ENCODE measurements at regions not wholly inside any gene's neighbourhood (a gene's known extent, or its start where the extent isn't known, plus 50 kb on each side); places are given as distances from the start of the nearest gene placed in this dataset.

GRCh38 chr2:147763861-147764260 lies 81.0 kb upstream of the ACVR2A start:
- Histone ChIP-seq H3K9me3 (ENCODE audit: control insufficient read depth in 5 of 5, low read length in 5 of 5) (no peaks in the 10 kb centered on the region), H3K27ac (ENCODE audit: low read depth, low read length) (no peak overlapping the region), H3K9ac (ENCODE audit: low read length in 5 of 5) (no peak overlapping the region), H3K4me1 (ENCODE audit: control insufficient read depth in 5 of 5, insufficient read depth in 5 of 5, low read length in 5 of 5) (no peaks in the 10 kb centered on the region), H3K4me3 (ENCODE audit: low read depth in 1 of 5, low read length in 5 of 5) (no peak overlapping the region), H3K27me3 (ENCODE audit: control insufficient read depth in 5 of 5, insufficient read depth in 4 of 5, low read length in 5 of 5) (no peaks in the 10 kb centered on the region), H3K36me3 (ENCODE audit: control insufficient read depth in 5 of 5, insufficient read depth in 5 of 5, low read length in 5 of 5) (no peaks in the 10 kb centered on the region)

DNA sequence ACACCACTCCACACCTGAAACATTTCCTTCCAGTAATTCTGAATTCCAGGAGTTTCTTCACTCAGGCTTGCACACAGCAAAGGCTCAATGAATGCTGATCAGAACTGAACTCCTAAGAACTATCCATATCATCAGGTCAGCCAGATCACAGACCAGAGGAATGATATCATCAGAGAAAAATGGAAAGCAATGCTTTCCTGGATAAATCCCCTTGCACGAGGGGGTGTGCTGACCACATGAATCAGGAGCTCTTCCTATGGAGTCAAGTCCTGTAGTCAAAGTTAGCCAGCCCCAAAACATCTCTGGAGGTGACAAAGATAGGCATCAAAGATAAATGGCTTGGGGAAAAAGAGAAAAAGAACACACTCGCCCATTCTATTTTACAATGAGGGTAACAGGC lies 83.8 kb upstream of the ACVR2A start:
- H3K4me3 ChIP-seq (ENCODE audit: low read depth in 1 of 5, low read length in 5 of 5), result no peak overlapping the region
- no peaks in the 10 kb centered on the region for H3K27me3 ChIP-seq (ENCODE audit: control insufficient read depth in 5 of 5, insufficient read depth in 4 of 5, low read length in 5 of 5)
- H3K36me3 ChIP-seq (ENCODE audit: control insufficient read depth in 5 of 5, insufficient read depth in 5 of 5, low read length in 5 of 5), result no peaks in the 10 kb centered on the region
- no peaks in the 10 kb centered on the region for H3K9me3 ChIP-seq (ENCODE audit: control insufficient read depth in 5 of 5, low read length in 5 of 5)
- H3K27ac ChIP-seq (ENCODE audit: low read depth, low read length), result no peak overlapping the region
- H3K4me1 ChIP-seq (ENCODE audit: control insufficient read depth in 5 of 5, insufficient read depth in 5 of 5, low read length in 5 of 5), result no peaks in the 10 kb centered on the region
- H3K9ac ChIP-seq (ENCODE audit: low read length in 5 of 5), result no peak overlapping the region

DNA sequence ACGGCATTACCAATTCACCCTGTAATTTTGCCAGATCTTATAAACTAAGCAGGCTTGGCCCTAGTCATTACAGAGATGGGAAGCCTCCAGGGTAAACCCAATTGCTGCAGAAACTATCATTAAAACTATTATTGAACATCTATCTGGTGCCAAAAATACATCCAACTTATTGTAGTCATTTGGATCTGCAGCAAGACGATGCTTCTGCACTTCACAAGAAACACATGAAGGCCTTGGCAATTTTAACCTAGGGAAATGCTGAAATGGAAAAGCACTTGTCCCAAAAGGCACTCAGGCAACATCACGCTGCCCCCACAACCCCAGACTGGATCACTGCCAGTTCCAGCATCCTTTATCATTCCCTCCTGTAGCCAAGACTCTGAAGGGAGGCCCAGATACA lies 85.3 kb upstream of the ACVR2A start:
- no peaks in the 10 kb centered on the region for H3K9me3 ChIP-seq (ENCODE audit: control insufficient read depth in 5 of 5, low read length in 5 of 5)
- no peaks in the 10 kb centered on the region for H3K36me3 ChIP-seq (ENCODE audit: control insufficient read depth in 5 of 5, insufficient read depth in 5 of 5, low read length in 5 of 5)
- no peak overlapping the region for H3K4me3 ChIP-seq (ENCODE audit: low read depth in 1 of 5, low read length in 5 of 5)
- H3K27ac ChIP-seq (ENCODE audit: low read depth, low read length), result no peak overlapping the region
- H3K9ac ChIP-seq (ENCODE audit: low read length in 5 of 5), result no peak overlapping the region
- no peaks in the 10 kb centered on the region for H3K4me1 ChIP-seq (ENCODE audit: control insufficient read depth in 5 of 5, insufficient read depth in 5 of 5, low read length in 5 of 5)
- H3K27me3 ChIP-seq (ENCODE audit: control insufficient read depth in 5 of 5, insufficient read depth in 4 of 5, low read length in 5 of 5), result no peaks in the 10 kb centered on the region

GRCh38 chr2:147758821-147759220 lies 86.0 kb upstream of the ACVR2A start:
- Histone ChIP-seq H3K36me3 (ENCODE audit: control insufficient read depth in 5 of 5, insufficient read depth in 5 of 5, low read length in 5 of 5) (no peaks in the 10 kb centered on the region), H3K4me3 (ENCODE audit: low read depth in 1 of 5, low read length in 5 of 5) (no peak overlapping the region), H3K9me3 (ENCODE audit: control insufficient read depth in 5 of 5, low read length in 5 of 5) (no peaks in the 10 kb centered on the region), H3K9ac (ENCODE audit: low read length in 5 of 5) (no peak overlapping the region), H3K27ac (ENCODE audit: low read depth, low read length) (no peak overlapping the region), H3K4me1 (ENCODE audit: control insufficient read depth in 5 of 5, insufficient read depth in 5 of 5, low read length in 5 of 5) (no peaks in the 10 kb centered on the region), H3K27me3 (ENCODE audit: control insufficient read depth in 5 of 5, insufficient read depth in 4 of 5, low read length in 5 of 5) (no peaks in the 10 kb centered on the region)

- Histone ChIP-seq H3K4me1 (ENCODE audit: control insufficient read depth in 5 of 5, insufficient read depth in 5 of 5, low read length in 5 of 5) (no peaks in the 10 kb centered on the region), H3K36me3 (ENCODE audit: control insufficient read depth in 5 of 5, insufficient read depth in 5 of 5, low read length in 5 of 5) (no peaks in the 10 kb centered on the region), H3K27me3 (ENCODE audit: control insufficient read depth in 5 of 5, insufficient read depth in 4 of 5, low read length in 5 of 5) (no peaks in the 10 kb centered on the region), H3K4me3 (ENCODE audit: low read depth in 1 of 5, low read length in 5 of 5) (no peak overlapping the region), H3K9ac (ENCODE audit: low read length in 5 of 5) (no peak overlapping the region), H3K27ac (ENCODE audit: low read depth, low read length) (no peak overlapping the region), H3K9me3 (ENCODE audit: control insufficient read depth in 5 of 5, low read length in 5 of 5) (no peaks in the 10 kb centered on the region)
Observed at GRCh38 chr2:147756069-147756468, 88.8 kb upstream of the ACVR2A start.

GRCh38 chr2:147740211-147740927 lies 104.5 kb upstream of the ACVR2A start:
- H3K4me3 ChIP-seq (ENCODE audit: low read depth in 1 of 5, low read length in 5 of 5), result no peak overlapping the region

GRCh38 chr2:147739508-147739907 lies 105.3 kb upstream of the ACVR2A start:
- no peaks in the 10 kb centered on the region for H3K4me1 ChIP-seq (ENCODE audit: control insufficient read depth in 5 of 5, insufficient read depth in 5 of 5, low read length in 5 of 5)
- H3K9me3 ChIP-seq (ENCODE audit: control insufficient read depth in 5 of 5, low read length in 5 of 5), result peaks cover 0 to 3% (median 0%) of the 10 kb centered on the region in 5 donors
- H3K27ac ChIP-seq (ENCODE audit: low read depth, low read length), result no peak overlapping the region
- no peaks in the 10 kb centered on the region for H3K27me3 ChIP-seq (ENCODE audit: control insufficient read depth in 5 of 5, insufficient read depth in 4 of 5, low read length in 5 of 5)
- H3K4me3 ChIP-seq (ENCODE audit: low read depth in 1 of 5, low read length in 5 of 5), result no peak overlapping the region
- H3K9ac ChIP-seq (ENCODE audit: low read length in 5 of 5), result no peak overlapping the region
- no peaks in the 10 kb centered on the region for H3K36me3 ChIP-seq (ENCODE audit: control insufficient read depth in 5 of 5, insufficient read depth in 5 of 5, low read length in 5 of 5)

More at GRCh38 chr2:147740211-147740927, 104.5 kb upstream of the ACVR2A start:
- Histone ChIP-seq H3K9me3 (ENCODE audit: control insufficient read depth in 5 of 5, low read length in 5 of 5) (no peaks in the 10 kb centered on the region), H3K9ac (ENCODE audit: low read length in 5 of 5) (no peak overlapping the region), H3K36me3 (ENCODE audit: control insufficient read depth in 5 of 5, insufficient read depth in 5 of 5, low read length in 5 of 5) (no peaks in the 10 kb centered on the region), H3K27ac (ENCODE audit: low read depth, low read length) (no peak overlapping the region), H3K4me1 (ENCODE audit: control insufficient read depth in 5 of 5, insufficient read depth in 5 of 5, low read length in 5 of 5) (no peaks in the 10 kb centered on the region), H3K27me3 (ENCODE audit: control insufficient read depth in 5 of 5, insufficient read depth in 4 of 5, low read length in 5 of 5) (no peaks in the 10 kb centered on the region)

- Histone ChIP-seq H3K9me3 (ENCODE audit: control insufficient read depth in 5 of 5, low read length in 5 of 5) (no peaks in the 10 kb centered on the region), H3K9ac (ENCODE audit: low read length in 5 of 5) (no peak overlapping the region), H3K36me3 (ENCODE audit: control insufficient read depth in 5 of 5, insufficient read depth in 5 of 5, low read length in 5 of 5) (no peaks in the 10 kb centered on the region), H3K4me1 (ENCODE audit: control insufficient read depth in 5 of 5, insufficient read depth in 5 of 5, low read length in 5 of 5) (peaks cover 0 to 3% (median 0%) of the 10 kb centered on the region in 5 donors), H3K27me3 (ENCODE audit: control insufficient read depth in 5 of 5, insufficient read depth in 4 of 5, low read length in 5 of 5) (no peaks in the 10 kb centered on the region), H3K27ac (ENCODE audit: low read depth, low read length) (no peak overlapping the region), H3K4me3 (ENCODE audit: low read depth in 1 of 5, low read length in 5 of 5) (no peak overlapping the region)
Observed at GRCh38 chr2:147718831-147719230, 126.0 kb upstream of the ACVR2A start.

- Histone ChIP-seq H3K36me3 (ENCODE audit: control insufficient read depth in 5 of 5, insufficient read depth in 5 of 5, low read length in 5 of 5) (no peaks in the 10 kb centered on the region), H3K4me3 (ENCODE audit: low read depth in 1 of 5, low read length in 5 of 5) (no peak overlapping the region), H3K9me3 (ENCODE audit: control insufficient read depth in 5 of 5, low read length in 5 of 5) (peaks cover 0 to 6% (median 4%) of the 10 kb centered on the region in 5 donors), H3K27me3 (ENCODE audit: control insufficient read depth in 5 of 5, insufficient read depth in 4 of 5, low read length in 5 of 5) (no peaks in the 10 kb centered on the region), H3K4me1 (ENCODE audit: control insufficient read depth in 5 of 5, insufficient read depth in 5 of 5, low read length in 5 of 5) (peaks cover 0 to 3% (median 0%) of the 10 kb centered on the region in 5 donors), H3K27ac (ENCODE audit: low read depth, low read length) (no peak overlapping the region), H3K9ac (ENCODE audit: low read length in 5 of 5) (no peak overlapping the region)
Observed at GRCh38 chr2:147716906-147717305, 127.9 kb upstream of the ACVR2A start.

DNA sequence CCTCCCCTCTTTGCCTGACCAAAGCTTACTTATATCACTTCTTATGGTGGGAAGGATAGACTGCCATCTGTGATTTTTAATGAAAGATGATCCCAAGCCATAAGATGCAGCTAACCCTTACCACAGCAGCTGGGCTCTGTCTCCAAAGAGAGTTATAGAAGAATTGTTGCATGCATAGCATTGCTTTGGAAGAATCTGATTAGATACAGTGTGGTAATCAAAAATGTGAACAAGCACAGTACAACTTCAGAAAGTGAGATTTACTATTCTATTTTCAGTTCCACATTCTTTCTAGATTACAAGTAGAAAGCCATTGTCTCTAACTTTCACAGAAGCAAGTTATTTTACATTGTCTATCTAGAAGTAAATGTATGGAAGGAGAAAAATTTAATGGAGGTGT lies 129.0 kb upstream of the ACVR2A start:
- H3K4me1 ChIP-seq (ENCODE audit: control insufficient read depth in 5 of 5, insufficient read depth in 5 of 5, low read length in 5 of 5), result peaks cover 0 to 3% (median 0%) of the 10 kb centered on the region in 5 donors
- H3K27me3 ChIP-seq (ENCODE audit: control insufficient read depth in 5 of 5, insufficient read depth in 4 of 5, low read length in 5 of 5), result no peaks in the 10 kb centered on the region
- no peak overlapping the region for H3K4me3 ChIP-seq (ENCODE audit: low read depth in 1 of 5, low read length in 5 of 5)
- peaks cover 0 to 6% (median 4%) of the 10 kb centered on the region in 5 donors for H3K9me3 ChIP-seq (ENCODE audit: control insufficient read depth in 5 of 5, low read length in 5 of 5)
- no peaks in the 10 kb centered on the region for H3K36me3 ChIP-seq (ENCODE audit: control insufficient read depth in 5 of 5, insufficient read depth in 5 of 5, low read length in 5 of 5)
- H3K27ac ChIP-seq (ENCODE audit: low read depth, low read length), result no peak overlapping the region
- no peak overlapping the region for H3K9ac ChIP-seq (ENCODE audit: low read length in 5 of 5)
